ENCODE measurements at regions not wholly inside any gene's neighbourhood (a gene's known extent, or its start where the extent isn't known, plus 50 kb on each side); places are given as distances from the start of the nearest gene placed in this dataset.

- DNase-seq (ENCODE audit: low read depth, low spot score) = no peak
Measured at GRCh38 chr11:131190446-131190845, 180.0 kb upstream of the NTM start.

GRCh38 chr11:131191606-131192005 is 178.8 kb upstream of the NTM start:
- DNase-seq (ENCODE audit: low read depth, low spot score) = no peak

GRCh38 chr11:131192628-131193027 is 177.8 kb upstream of the NTM start:
- no peak for DNase-seq (ENCODE audit: low read depth, low spot score)

GRCh38 chr11:131193031-131193501 is 177.3 kb upstream of the NTM start:
- no peak for DNase-seq (ENCODE audit: low read depth, low spot score)

GRCh38 chr11:131194726-131195125 is 175.7 kb upstream of the NTM start:
- no peak for DNase-seq (ENCODE audit: low read depth, low spot score)

- no peak for DNase-seq (ENCODE audit: low read depth, low spot score)
Measured at GRCh38 chr11:131195661-131196517, 174.5 kb upstream of the NTM start.

- DNase-seq (ENCODE audit: low read depth, low spot score) = no peak
Measured at GRCh38 chr11:131198161-131199014, 172.0 kb upstream of the NTM start.

GRCh38 chr11:131199015-131199280 is 171.5 kb upstream of the NTM start:
- DNase-seq (ENCODE audit: low read depth, low spot score) = no peak

- no peak for DNase-seq (ENCODE audit: low read depth, low spot score)
Measured at GRCh38 chr11:131201674-131202073, 168.7 kb upstream of the NTM start.

- no peak for DNase-seq (ENCODE audit: low read depth, low spot score)
Measured at GRCh38 chr11:131203040-131203439, 167.4 kb upstream of the NTM start.

- no peak for DNase-seq (ENCODE audit: low read depth, low spot score)
Measured at GRCh38 chr11:131204282-131204681, 166.1 kb upstream of the NTM start.

- no peak for DNase-seq (ENCODE audit: low read depth, low spot score)
Measured at GRCh38 chr11:131204765-131205380, 165.5 kb upstream of the NTM start.

GRCh38 chr11:131206671-131207070 is 163.7 kb upstream of the NTM start:
- DNase-seq (ENCODE audit: low read depth, low spot score) = no peak

GRCh38 chr11:131207901-131208300 is 162.5 kb upstream of the NTM start:
- DNase-seq (ENCODE audit: low read depth, low spot score) = no peak

- DNase-seq (ENCODE audit: low read depth, low spot score) = no peak
Measured at GRCh38 chr11:131217313-131218310, 152.8 kb upstream of the NTM start.

- DNase-seq (ENCODE audit: low read depth, low spot score) = no peak
Measured at GRCh38 chr11:131218542-131218941, 151.9 kb upstream of the NTM start.

- no peak for DNase-seq (ENCODE audit: low read depth, low spot score)
Measured at GRCh38 chr11:131219646-131220045, 150.8 kb upstream of the NTM start.

GRCh38 chr11:131223198-131223991 is 147.0 kb upstream of the NTM start:
- no peak for DNase-seq (ENCODE audit: low read depth, low spot score)

GRCh38 chr11:131228378-131228777 is 142.0 kb upstream of the NTM start:
- no peak for DNase-seq (ENCODE audit: low read depth, low spot score)

GRCh38 chr11:131229221-131229620 is 141.2 kb upstream of the NTM start:
- no peak for DNase-seq (ENCODE audit: low read depth, low spot score)
